ENCODE measurements at regions not wholly inside any gene's neighbourhood (a gene's known extent, or its start where the extent isn't known, plus 50 kb on each side); places are given as distances from the start of the nearest gene placed in this dataset.

DNA sequence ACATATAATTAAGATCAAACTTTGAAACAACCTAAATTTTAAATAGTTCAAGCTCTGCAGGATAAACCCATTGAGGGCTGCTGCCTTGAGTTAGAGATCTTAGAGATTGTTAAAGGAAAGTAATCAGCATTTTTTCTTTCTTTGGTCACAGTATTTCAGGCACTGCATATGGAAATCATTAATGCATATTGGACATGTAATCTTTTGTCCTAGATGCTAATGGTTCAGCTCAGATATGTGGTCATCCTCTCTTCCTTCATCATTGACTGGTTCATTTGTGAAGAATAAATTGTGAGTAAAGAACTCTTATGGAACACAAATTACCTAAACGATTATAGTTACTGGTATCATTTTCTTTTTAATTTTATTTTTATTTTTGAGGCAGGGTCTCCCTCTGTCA lies 82.0 kb upstream of the PRLR start:
- DNase-seq = no peak

DNA sequence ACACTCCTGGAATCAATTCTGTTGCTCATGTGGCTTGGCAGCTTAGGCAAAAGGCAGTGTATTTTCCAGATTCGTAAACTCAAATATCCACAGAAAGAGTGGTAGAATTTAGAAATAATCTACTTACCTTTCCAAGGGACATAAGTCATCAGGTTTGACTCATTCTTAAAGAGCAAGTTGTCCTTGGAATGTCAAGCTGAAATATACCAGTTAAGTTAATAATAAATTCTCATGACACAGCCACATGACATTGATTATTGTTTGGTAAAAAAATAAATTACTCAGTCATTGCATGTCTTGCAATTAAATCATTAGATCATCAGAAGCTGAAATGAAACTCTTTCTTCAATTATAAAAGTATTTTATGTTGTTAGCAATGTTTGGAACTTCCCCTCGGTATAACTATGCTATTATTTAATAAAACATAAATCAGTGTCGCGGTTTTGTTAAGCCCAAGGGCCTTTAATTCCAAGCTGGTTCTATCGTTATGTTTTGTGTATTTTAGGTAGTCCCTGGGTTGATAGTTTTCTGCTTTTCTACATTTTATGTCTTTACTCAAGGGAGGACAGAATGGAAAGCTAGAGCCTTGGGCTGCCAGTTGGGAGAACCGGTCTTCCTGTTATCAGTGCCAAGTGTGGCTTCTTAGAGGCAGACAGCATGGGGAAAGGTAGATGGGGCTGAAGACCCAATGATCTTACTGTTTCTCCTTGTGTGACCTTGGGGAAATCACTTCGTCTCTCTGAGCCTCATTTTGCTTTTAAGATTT lies 79.3 kb upstream of the PRLR start:
- DNase-seq = no peak

DNA sequence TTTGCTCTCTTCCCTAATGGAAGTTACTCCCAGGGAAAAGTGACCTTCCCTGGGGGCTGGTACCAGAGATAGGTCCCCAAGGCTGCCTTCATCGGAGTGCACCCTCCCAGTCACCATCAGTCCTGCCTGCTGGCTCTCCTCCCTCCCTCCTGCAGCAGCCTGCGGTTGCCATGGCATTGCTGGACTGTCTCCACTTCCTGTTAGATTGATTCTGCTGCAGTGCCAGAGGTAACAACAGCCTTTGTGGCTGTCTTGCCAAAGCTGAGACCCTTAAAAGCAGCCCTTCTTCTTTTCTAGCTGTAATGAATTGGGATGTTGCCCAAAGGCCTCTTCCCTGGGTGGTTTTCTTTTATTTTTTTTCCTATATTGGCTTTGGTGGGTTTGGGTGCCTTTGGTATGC lies 78.1 kb upstream of the PRLR start:
- no peak for DNase-seq

DNA sequence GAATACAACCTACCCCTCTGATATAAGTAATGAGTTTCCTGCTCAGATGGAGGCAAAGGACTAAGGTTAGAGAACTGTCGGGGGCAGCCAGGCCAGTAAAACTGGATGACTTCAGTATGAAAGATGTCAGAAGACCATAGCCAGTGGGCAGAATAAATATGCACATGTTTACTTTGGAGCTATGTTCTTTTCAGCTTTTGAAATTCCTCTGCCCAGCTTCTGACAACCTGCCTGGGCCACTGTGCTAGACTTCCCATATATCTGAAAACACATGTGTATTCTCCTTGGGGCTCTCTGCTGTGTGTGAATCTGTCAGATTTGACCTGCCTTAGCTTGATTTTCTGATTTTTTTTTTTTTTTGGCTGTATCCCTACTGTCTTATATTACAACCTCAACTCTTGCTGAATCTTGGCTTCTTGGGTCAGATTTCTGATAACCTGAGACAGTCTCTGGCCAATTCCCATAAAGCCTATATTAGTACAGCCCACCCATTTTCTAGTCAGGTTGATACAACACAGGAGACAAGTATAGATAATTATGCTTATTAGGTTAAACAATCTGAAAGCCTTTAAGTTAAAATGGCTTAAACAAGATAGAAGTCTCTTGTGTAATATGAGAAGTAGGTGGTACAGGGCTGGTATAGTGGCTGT lies 76.6 kb upstream of the PRLR start:
- DNase-seq = no peak

DNA sequence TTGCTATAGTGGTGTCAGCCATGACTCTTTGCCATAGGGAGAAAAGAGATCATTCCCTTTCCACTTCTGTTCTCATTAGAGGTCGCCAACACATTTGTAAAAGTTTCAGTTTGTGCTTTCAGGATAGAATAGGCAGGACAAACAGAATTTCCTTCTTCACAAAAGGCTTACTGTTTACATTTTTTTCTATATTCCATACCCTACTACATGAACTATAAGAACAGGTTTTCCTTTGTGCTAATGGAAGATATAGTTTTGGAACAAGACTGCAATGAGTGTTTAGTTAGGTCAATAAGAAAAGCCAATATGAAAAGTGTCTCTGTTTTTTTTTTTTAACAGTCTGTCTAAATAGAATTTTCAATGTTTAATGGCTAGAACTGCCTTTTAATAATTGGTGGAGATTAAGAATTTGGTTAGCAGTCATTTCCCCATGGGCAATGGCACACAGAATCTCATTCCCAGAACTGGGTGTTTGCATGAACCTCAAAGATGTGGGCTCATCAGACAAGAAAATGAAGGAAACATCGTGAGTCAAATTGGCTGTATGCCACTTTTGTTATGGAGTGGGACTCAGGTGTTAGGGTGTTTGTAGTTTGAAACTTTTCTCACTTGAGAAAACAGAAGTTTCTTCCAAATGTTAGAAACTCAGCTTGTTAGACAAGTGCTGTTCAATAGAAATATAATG lies 75.2 kb upstream of the PRLR start:
- DNase-seq = no peak

DNA sequence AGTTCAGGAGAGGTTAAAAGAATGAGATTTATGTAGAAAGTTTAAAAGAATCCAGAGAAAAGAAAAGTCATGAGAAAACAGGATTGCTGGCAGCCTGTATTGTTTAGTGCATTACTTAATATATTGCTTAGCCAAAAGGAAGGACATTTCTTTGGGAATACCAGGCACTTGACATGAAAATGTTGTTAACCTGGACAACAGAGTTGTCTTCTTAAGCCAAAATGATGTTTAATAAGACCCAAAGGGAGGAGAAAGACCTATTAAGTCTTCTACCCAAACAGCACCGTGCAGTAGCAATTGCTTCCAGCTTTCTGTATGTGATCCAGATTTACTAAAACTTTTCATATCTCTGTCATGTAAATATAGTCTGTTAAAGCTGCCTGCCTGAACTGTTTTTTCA lies 74.0 kb upstream of the PRLR start:
- DNase-seq = no peak

DNA sequence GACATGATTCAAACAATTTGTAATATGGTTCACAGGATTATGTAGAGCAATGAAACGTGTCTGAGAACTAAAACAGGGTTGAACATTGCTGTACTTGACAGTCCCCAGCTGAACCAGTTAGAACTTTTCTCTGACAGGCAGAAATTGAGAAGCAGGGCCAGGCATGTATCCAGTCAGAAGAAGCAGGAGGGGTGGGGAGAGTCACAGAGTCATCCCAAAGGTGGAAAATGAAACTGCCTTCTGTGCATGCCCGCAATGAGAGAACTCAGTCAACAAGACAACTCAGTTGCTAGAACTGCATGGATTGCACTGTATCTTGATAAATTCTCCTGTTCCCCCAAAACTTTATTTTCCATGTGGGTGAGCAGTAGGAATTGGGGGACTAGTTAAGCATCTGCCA lies 72.9 kb upstream of the PRLR start:
- no peak for DNase-seq

DNA sequence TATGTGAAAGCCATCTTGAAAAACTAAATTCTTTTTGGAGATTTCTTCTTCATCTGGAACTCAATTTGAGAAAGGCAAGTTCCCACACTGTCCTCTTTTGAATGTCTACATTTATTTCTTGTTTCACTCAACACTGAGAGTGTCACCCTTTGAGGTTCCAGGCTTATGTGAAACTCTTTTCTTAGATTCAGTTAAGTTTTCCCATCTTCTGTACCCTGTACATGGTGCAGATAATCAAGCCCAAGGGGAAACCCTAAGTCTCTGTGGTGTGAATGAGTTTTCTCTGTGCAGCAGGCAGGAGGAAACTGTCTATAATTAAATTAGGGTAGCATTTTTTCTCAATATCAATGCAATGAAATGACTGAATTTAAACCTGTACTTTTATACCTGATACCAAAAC lies 72.3 kb upstream of the PRLR start:
- DNase-seq = no peak

DNA sequence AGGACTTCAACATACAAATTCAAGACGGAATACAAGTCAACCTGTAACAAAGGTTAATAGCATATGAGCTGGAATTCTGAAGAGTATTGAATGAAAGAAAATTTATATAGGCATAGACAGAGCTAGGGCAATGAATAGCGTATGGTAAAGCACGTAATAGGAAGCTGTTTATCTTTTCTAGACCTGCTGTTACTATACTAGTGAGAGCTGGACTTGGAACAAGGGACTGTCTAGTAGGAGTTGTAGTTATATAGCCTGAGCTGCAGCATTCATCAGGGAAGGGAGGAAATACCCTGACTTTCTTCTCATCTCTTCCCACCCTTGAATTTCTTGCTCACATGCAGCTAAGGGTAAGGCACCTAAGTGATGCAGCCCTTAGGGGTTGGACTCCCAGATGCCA lies 67.5 kb upstream of the PRLR start:
- DNase-seq = no peak

DNA sequence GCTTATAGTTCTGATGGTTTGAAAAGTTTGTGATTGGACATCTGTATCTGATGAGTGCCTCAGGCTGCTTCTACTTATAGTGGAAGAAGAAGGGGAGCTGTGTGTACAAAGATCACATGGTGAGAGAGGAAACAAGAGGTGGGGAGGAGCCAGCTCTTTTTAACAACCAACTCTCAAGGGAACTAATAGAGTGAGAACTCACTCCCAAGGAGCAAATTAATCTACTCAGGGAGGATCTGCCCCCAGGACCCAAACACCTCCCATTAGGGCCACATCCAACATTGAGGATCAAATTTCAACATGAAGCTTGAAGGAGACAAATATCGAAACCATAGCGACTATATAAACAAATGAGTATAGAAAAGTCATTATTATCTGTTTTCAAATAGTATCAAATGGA lies 64.7 kb upstream of the PRLR start:
- DNase-seq = no peak

DNA sequence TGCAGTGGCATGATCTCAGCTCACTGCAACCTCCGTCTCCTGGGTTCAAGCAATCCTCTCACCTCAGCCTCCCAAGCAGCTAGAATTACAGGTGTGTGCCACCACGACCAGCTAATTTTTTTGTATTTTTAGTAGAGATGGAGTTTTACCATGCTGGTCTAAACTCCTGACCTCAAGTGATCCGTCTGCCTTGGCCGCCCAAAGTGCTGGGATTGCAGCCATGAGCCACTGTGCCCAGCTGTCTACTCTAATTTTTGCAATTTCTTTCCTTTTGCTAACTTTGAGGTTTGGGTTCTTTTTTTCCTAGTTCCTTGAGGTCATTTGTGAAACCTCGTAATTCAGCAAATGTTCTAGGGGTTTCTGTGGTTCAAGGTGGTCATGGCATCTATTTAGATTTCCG lies 63.7 kb upstream of the PRLR start:
- DNase-seq = no peak

DNA sequence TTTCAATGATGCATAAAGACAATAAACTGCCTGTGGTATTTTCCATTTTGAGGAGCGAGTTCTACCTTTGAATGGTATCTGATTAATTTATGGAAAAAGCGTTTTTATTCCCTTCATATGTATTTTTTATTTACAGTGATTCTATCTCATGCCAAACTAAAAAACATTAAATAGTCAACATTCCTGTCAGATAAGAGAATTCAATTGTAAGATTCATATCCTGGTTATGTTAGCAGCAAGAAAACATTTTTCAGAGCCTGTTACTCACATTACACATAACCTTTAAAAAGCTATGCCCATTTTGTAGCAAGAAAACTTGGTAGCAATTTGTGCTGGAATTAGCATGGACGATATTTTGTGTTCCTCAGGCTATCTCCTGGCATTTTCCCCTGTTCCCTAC lies 55.1 kb upstream of the PRLR start:
- no peak for DNase-seq

DNA sequence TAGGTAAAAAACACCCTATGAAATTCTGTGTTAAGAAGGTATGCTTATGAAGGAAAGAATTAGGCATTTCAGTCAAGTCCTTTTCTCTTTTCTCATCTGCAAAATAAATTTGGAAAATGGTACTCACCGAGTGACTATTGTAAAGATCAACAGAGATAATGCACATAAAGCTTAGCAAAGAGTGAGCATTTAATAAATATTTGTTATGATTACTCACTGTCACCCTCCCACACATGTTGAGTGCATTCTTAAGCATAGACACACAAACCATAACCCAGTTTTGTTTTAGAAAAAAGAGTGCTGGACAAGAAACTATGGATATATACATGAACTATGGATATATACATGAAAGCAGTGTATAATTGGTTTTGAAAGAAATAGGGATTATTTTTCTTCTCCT lies 54.7 kb upstream of the PRLR start:
- no peak for DNase-seq

DNA sequence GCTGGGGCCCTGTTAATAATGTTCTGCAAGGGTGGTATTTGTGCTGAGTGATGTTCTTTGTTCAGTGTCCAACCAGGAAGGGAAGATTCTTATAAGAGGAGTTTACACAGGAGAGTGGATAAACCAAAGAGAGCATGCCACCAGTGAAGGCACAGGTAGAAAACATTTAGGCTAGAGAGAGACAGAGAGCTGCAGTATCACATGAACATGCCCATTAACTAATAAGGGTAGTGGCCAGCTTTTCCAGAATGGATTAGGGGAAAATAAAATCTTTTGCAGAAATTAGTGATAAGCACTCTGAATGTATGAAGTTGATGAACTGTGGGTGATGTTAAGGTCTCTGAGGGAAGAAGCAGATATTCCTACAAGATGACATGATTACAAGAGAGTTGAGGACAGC lies 54.1 kb upstream of the PRLR start:
- no peak for DNase-seq

DNA sequence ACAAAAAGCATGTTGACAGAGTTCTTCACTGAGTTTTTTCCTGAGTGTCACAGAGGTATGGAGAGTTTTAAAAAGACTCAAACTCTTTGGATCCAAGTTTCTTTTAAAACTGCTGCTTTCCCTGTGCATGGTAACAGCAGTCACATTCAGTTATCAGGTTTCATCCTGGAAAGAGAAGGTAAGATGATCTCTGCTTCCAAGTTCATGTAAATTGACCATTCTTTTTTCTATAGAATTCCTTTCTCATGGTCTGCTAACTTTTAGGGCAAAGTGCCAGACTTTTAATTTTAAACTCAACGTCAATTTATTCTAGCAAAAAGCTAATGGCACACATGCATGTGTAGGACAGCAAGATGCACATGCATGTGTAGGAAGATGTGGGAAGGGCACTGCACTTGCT lies 52.5 kb upstream of the PRLR start:
- DNase-seq = no peak

DNA sequence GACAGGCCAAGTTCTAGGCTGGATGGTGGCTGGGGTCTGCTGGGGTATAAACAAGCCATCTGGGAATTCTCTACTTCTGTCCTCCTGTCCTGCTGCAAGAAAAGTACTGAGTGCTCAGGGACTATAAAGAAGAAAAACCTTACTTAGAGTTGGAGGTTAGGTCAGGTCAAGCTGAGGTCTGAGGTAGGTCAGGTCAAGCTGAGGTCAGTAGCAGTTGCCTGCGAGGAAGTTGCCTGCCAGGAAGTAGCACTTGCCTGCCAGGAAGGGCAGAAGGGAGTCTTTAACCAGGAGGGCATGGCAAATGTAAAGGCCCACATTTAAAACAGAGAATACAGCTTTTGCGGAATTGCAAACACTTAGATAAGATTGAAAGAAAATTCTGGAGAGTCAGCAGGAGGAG lies 51.3 kb upstream of the PRLR start:
- DNase-seq = no peak

All from activated CD4-positive, alpha-beta T cell treated with anti-CD3 and anti-CD28 coated beads for 48 hours (primary cell).